SH-SY5Y (cell line): ENCODE measurements at regions not wholly inside any gene's neighbourhood (a gene's known extent, or its start where the extent isn't known, plus 50 kb on each side); places are given as distances from the start of the nearest gene placed in this dataset.

ENCODE experiments used
- GATA2 ChIP-seq: IDR thresholded peaks from 2 replicates; pipeline ENCODE4 v1.6.1; 2011; ENCODE audit warnings: mild to moderate bottlenecking, low read depth, low read length
- GATA3 ChIP-seq: IDR thresholded peaks from 2 replicates; pipeline ENCODE4 v1.6.1; 2011; ENCODE audit warnings: low read depth, mild to moderate bottlenecking, low read length, moderate library complexity

DNA sequence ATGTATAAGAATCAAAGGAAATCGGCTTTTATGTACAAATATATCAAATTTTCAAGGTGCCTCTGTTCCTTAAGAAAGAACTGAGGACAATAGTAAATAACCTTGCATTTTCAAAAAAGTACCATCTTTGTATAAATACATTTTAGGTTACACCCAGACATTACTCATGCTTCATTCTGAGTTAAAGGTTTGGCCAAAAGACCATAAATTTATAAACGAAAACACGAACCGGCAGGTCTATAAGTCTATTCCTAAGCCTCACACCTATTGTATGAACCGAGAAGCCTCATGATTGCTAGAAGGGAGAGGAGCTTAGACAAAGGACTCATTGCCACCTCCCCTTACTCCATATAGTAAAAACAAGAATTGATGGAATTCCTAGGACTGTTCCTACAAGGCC lies 94.6 kb upstream of the PSMD7 start:
- TF ChIP-seq GATA3 (no peak), GATA2 (no peak)
